Globus pallidus (tissue), 1 donor: ENCODE measurements at regions not wholly inside any gene's neighbourhood (a gene's known extent, or its start where the extent isn't known, plus 50 kb on each side); places are given as distances from the start of the nearest gene placed in this dataset.
A peak's percentile ranks its signal among the peaks of the same experiment; 100 is the strongest.
"Not testable (repeated sequence)": the region's sequence is repeated elsewhere in the genome, so short reads cannot be mapped to it uniquely, and the experiment has no call there.

Source experiments
- DNase-seq: peaks from one replicate; pipeline ENCODE4 v3.0.0-alpha.2; 2015; ENCODE audit warnings: low spot score

GRCh38 chr4:187128222-187128621, 404.6 kb upstream of the FAT1 start:
- no peak for DNase-seq

GRCh38 chr4:187128976-187129375, 405.3 kb upstream of the FAT1 start:
- peak; percentile 5 for DNase-seq

- not testable (repeated sequence) for DNase-seq
These were observed 408.2 kb upstream of the FAT1 start for GRCh38 chr4:187131826-187132225.

- no peak for DNase-seq
These were observed 412.2 kb upstream of the FAT1 start for GRCh38 chr4:187135878-187136277.

- no peak for DNase-seq
These were observed 415.5 kb upstream of the FAT1 start for GRCh38 chr4:187139141-187139540.

GRCh38 chr4:187141101-187141500, 417.4 kb upstream of the FAT1 start:
- DNase-seq = no peak

- DNase-seq = no peak
These were observed 425.7 kb upstream of the FAT1 start for GRCh38 chr4:187149229-187149945.

- DNase-seq = no peak
These were observed 433.8 kb upstream of the FAT1 start for GRCh38 chr4:187157380-187157958.

GRCh38 chr4:187158003-187158402, 434.3 kb upstream of the FAT1 start:
- DNase-seq = no peak

- no peak for DNase-seq
These were observed 436.8 kb upstream of the FAT1 start for GRCh38 chr4:187160486-187160885.

- DNase-seq = no peak
These were observed 443.3 kb upstream of the FAT1 start for GRCh38 chr4:187166886-187167512.

GRCh38 chr4:187171706-187172339, 448.2 kb upstream of the FAT1 start:
- no peak for DNase-seq

GRCh38 chr4:187172340-187172761, 448.7 kb upstream of the FAT1 start:
- DNase-seq = no peak

GRCh38 chr4:187174749-187175148, 451.1 kb upstream of the FAT1 start:
- no peak for DNase-seq

- no peak for DNase-seq
These were observed 451.5 kb upstream of the FAT1 start for GRCh38 chr4:187175197-187175596.

- no peak for DNase-seq
These were observed 452.7 kb upstream of the FAT1 start for GRCh38 chr4:187176261-187176910.

GRCh38 chr4:187178084-187178483, 454.4 kb upstream of the FAT1 start:
- no peak for DNase-seq

GRCh38 chr4:187178587-187178986, 454.9 kb upstream of the FAT1 start:
- DNase-seq = no peak

GRCh38 chr4:187179086-187180058, 455.7 kb upstream of the FAT1 start:
- no peak for DNase-seq

- no peak for DNase-seq
These were observed 457.4 kb upstream of the FAT1 start for GRCh38 chr4:187181054-187181453.

- no peak for DNase-seq
These were observed 459.7 kb upstream of the FAT1 start for GRCh38 chr4:187183346-187183745.
